ENCODE measurements at regions not wholly inside any gene's neighbourhood (a gene's known extent, or its start where the extent isn't known, plus 50 kb on each side); places are given as distances from the start of the nearest gene placed in this dataset.

- no peaks in the 10 kb centered on the region for H3K27me3 ChIP-seq (ENCODE audit: low read length)
- ChIA-PET POLR2A (ENCODE audit: unreplicated experiment) (no interaction called here), CTCF (no interaction called here)
- 0 out of 2 replicates have a peak, but pooled peaks cover 15% of the 10 kb centered on the region for H3K79me2 ChIP-seq (ENCODE audit: low read length)
- peaks cover 9% of the 10 kb centered on the region; the same call in 1 of the 2 replicates for H3K4me1 ChIP-seq (ENCODE audit: insufficient read depth, low read length)
- DNase-seq (no peak), ATAC-seq (no peak)
- TF ChIP-seq CTCF (conservative IDR thresholded peaks at IDR 0.05; ENCODE audit: low read depth, low read length): no peak
- TF ChIP-seq EZH2phosphoT487 (IDR thresholded peaks at IDR 0.05; ENCODE audit: borderline replicate concordance, low read length): no peak
- no peak for TF ChIP-seq EZH2 (IDR thresholded peaks at IDR 0.05; ENCODE audit: low read length, unreplicated experiment)
- H3K4me2 ChIP-seq (ENCODE audit: low read length): peak overlapping the region; percentile 79
- H3K9me3 ChIP-seq (ENCODE audit: low read length): no peaks in the 10 kb centered on the region
- BruUV-seq (replicated peaks): no TSS peak
- H3K4me3 ChIP-seq (ENCODE audit: low read length): no peak overlapping the region; the same call in 1 of the 2 replicates
- no peak overlapping the region for H2AFZ ChIP-seq (ENCODE audit: low read length)
- H3K9me2 ChIP-seq (replicated peaks; ENCODE audit: low read length): no peaks in the 10 kb centered on the region
- no peaks in the 10 kb centered on the region for H3K36me3 ChIP-seq (ENCODE audit: low read depth, low read length)
- H3K9ac ChIP-seq (ENCODE audit: low read length): no peak overlapping the region
- no peaks in the 10 kb centered on the region for H3F3A ChIP-seq (ENCODE audit: low read length, unreplicated experiment)
- H4K20me1 ChIP-seq (ENCODE audit: low read length): no peaks in the 10 kb centered on the region
- intact Hi-C loops (cut with micrococcal nuclease): no loop called here
- H3K27ac ChIP-seq (ENCODE audit: low read length): no peak overlapping the region
Observed at GRCh38 chr14:47899685-47900084, 224.3 kb upstream of the MDGA2 start.

- ChIA-PET CTCF (no interaction called here), POLR2A (ENCODE audit: unreplicated experiment) (no interaction called here)
- DNase-seq (no peak), ATAC-seq (no peak)
- intact Hi-C loops (cut with micrococcal nuclease): no loop called here
- H3K9me3 ChIP-seq (ENCODE audit: low read length): no peaks in the 10 kb centered on the region
- no peaks in the 10 kb centered on the region for H3K4me1 ChIP-seq (ENCODE audit: insufficient read depth, low read length)
- no peaks in the 10 kb centered on the region for H4K20me1 ChIP-seq (ENCODE audit: low read length)
- H3F3A ChIP-seq (ENCODE audit: low read length, unreplicated experiment): no peaks in the 10 kb centered on the region
- H3K36me3 ChIP-seq (ENCODE audit: low read depth, low read length): no peaks in the 10 kb centered on the region
- no peak for TF ChIP-seq EZH2phosphoT487 (IDR thresholded peaks at IDR 0.05; ENCODE audit: borderline replicate concordance, low read length)
- no peak for TF ChIP-seq CTCF (conservative IDR thresholded peaks at IDR 0.05; ENCODE audit: low read depth, low read length)
- TF ChIP-seq EZH2 (IDR thresholded peaks at IDR 0.05; ENCODE audit: low read length, unreplicated experiment): no peak
- no peaks in the 10 kb centered on the region for H3K27me3 ChIP-seq (ENCODE audit: low read length)
- H3K4me2 ChIP-seq (ENCODE audit: low read length): no peak overlapping the region
- H3K4me3 ChIP-seq (ENCODE audit: low read length): no peak overlapping the region
- H3K79me2 ChIP-seq (ENCODE audit: low read length): no peaks in the 10 kb centered on the region
- no TSS peak for BruUV-seq (replicated peaks)
- H3K27ac ChIP-seq (ENCODE audit: low read length): no peak overlapping the region
- no peak overlapping the region for H2AFZ ChIP-seq (ENCODE audit: low read length)
- no peak overlapping the region for H3K9ac ChIP-seq (ENCODE audit: low read length)
- H3K9me2 ChIP-seq (replicated peaks; ENCODE audit: low read length): no peaks in the 10 kb centered on the region
Observed at GRCh38 chr14:47874350-47874749, 198.9 kb upstream of the MDGA2 start.

- Histone ChIP-seq H3K9me3 (ENCODE audit: low read length) (no peaks in the 10 kb centered on the region), H4K20me1 (ENCODE audit: low read length) (no peaks in the 10 kb centered on the region), H3F3A (ENCODE audit: low read length, unreplicated experiment) (no peaks in the 10 kb centered on the region), H3K9ac (ENCODE audit: low read length) (no peak overlapping the region), H3K79me2 (ENCODE audit: low read length) (no peaks in the 10 kb centered on the region), H3K9me2 (replicated peaks; ENCODE audit: low read length) (no peaks in the 10 kb centered on the region), H3K4me2 (ENCODE audit: low read length) (no peak overlapping the region), H3K4me3 (ENCODE audit: low read length) (no peak overlapping the region), H3K27ac (ENCODE audit: low read length) (no peak overlapping the region), H3K27me3 (ENCODE audit: low read length) (no peaks in the 10 kb centered on the region), H3K4me1 (ENCODE audit: insufficient read depth, low read length) (no peaks in the 10 kb centered on the region), H2AFZ (ENCODE audit: low read length) (no peak overlapping the region), H3K36me3 (ENCODE audit: low read depth, low read length) (no peaks in the 10 kb centered on the region)
- no TSS peak for BruUV-seq (replicated peaks)
- ATAC-seq (peak; percentile 51; the same call in 1 of the 2 replicates), DNase-seq (no peak)
- no peak for TF ChIP-seq CTCF (conservative IDR thresholded peaks at IDR 0.05; ENCODE audit: low read depth, low read length)
- no peak for TF ChIP-seq EZH2phosphoT487 (IDR thresholded peaks at IDR 0.05; ENCODE audit: borderline replicate concordance, low read length)
- TF ChIP-seq EZH2 (IDR thresholded peaks at IDR 0.05; ENCODE audit: low read length, unreplicated experiment): no peak
- ChIA-PET POLR2A (ENCODE audit: unreplicated experiment) (no interaction called here), CTCF (no interaction called here)
- intact Hi-C loops (cut with micrococcal nuclease): no loop called here
Observed at GRCh38 chr14:47872588-47872987, 197.2 kb upstream of the MDGA2 start.
